Testis (tissue), 2 donors: ENCODE measurements at regions not wholly inside any gene's neighbourhood (a gene's known extent, or its start where the extent isn't known, plus 50 kb on each side); places are given as distances from the start of the nearest gene placed in this dataset.

Experiments
- DNase-seq: peaks from one replicate; pipeline ENCODE4 v3.0.0-alpha.2; 2019
- H3K27ac ChIP-seq, 2 donors: fragments of 200-600 bp; sonication (generic); one replicate each; pipeline ENCODE4 v1.5.1; 2019
- H3K27me3 ChIP-seq: fragments of 200-600 bp; sonication (generic); one replicate; pipeline ENCODE4 v1.5.1; 2019
- H3K36me3 ChIP-seq: fragments of 200-600 bp; sonication (generic); one replicate; pipeline ENCODE4 v1.5.1; 2017; ENCODE audit warnings: low read depth; ENCODE audit errors: missing control alignments
- H3K4me1 ChIP-seq: fragments of 200-600 bp; sonication (generic); one replicate; pipeline ENCODE4 v1.5.1; 2019
- H3K4me3 ChIP-seq, 2 donors: fragments of 200-600 bp; sonication (generic); one replicate each; pipeline ENCODE4 v1.5.1; 2017 to 2019
- H3K9me3 ChIP-seq: fragments of 200-600 bp; sonication (generic); one replicate; pipeline ENCODE4 v1.5.1; 2017
- POLR2A ChIP-seq: fragments of 450-650 bp; IDR thresholded peaks from one replicate; pipeline ENCODE4 v1.6.1; 2017; ENCODE audit warnings: antibody characterized with exemption, mild to moderate bottlenecking, moderate library complexity
- WGBS, 2 donors: methylation state at CpG; one replicate each; pipeline ENCODE4 v1.1.5; 2018; 5-methylcytosine and 5-hydroxymethylcytosine counted together
- intact Hi-C: fragments of 100-400 bp; cut with DNase I; formaldehyde crosslinking; loops from one replicate; pipeline ENCODE4 v1.15.1; 2023; ENCODE audit warnings: low total_unique reads
- TF ChIP-seq, protein P1 (sequence below), 3 experiments: fragments of 450-650 bp in 2 of 3; fragments of 200-600 bp in 1 of 3; sonication (generic) in 1 of 3; IDR thresholded peaks; one replicate each; pipeline ENCODE4 v1.5.1; 2016 to 2019; ENCODE audit warnings: antibody characterized with exemption in 3 of 3, mild to moderate bottlenecking in 2 of 3, moderate library complexity in 1 of 3

DNA sequence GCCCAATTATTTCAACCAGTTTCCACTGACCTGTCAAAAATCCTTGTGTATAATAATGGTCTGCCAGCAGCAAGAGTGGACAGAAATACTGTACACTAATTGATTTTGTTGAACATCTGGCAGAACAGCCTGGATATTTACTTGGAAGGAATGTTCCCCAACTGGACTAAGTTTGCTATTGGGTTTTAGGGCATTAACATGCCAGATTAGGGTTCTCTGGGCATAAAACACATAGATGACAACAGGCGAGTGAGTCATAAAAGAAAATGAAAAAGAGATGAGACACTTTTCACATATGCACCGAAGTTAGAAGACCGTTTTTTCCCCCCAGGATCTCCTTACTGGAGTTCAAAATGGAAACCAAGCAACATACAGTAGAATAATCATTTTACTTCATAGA is 236.3 kb upstream of the NAV3 start:
- intact Hi-C loops = no loop called here
- TF ChIP-seq, protein P1, sequence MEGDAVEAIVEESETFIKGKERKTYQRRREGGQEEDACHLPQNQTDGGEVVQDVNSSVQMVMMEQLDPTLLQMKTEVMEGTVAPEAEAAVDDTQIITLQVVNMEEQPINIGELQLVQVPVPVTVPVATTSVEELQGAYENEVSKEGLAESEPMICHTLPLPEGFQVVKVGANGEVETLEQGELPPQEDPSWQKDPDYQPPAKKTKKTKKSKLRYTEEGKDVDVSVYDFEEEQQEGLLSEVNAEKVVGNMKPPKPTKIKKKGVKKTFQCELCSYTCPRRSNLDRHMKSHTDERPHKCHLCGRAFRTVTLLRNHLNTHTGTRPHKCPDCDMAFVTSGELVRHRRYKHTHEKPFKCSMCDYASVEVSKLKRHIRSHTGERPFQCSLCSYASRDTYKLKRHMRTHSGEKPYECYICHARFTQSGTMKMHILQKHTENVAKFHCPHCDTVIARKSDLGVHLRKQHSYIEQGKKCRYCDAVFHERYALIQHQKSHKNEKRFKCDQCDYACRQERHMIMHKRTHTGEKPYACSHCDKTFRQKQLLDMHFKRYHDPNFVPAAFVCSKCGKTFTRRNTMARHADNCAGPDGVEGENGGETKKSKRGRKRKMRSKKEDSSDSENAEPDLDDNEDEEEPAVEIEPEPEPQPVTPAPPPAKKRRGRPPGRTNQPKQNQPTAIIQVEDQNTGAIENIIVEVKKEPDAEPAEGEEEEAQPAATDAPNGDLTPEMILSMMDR (IDR thresholded peaks at IDR 0.05) = no peak
- no peak for TF ChIP-seq POLR2A
- Histone ChIP-seq H3K9me3 (no peaks in the 10 kb centered on the region), H3K4me3 (no peak overlapping the region), H3K27ac (no peak overlapping the region), H3K36me3 (no peaks in the 10 kb centered on the region), H3K27me3 (no peaks in the 10 kb centered on the region), H3K4me1 (no peaks in the 10 kb centered on the region)
- 88 to 92% methylated on average over 3 of the region's 3 CpGs for WGBS, 2 donors
- DNase-seq = no peak

DNA sequence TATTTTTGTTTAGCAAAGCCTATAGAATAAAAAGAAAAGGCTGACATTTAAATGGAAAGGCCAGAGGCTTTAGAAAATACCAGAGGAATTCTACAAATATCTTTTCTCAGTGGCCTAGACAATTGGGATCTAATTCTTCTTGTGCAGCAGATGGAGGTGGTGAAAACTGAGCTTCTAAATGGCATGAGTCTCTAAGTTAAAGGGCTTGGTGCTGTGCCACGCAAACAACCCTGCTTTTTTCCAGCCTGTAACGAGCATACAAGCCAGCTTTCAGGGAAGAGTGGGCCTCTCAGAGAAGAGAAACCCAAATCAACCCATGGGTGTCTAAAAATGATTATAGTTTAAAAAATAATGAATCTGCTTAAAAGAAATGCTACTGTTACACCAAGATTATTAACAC is 237.9 kb upstream of the NAV3 start:
- Histone ChIP-seq H3K4me3 (no peak overlapping the region), H3K27ac (no peak overlapping the region), H3K36me3 (no peaks in the 10 kb centered on the region), H3K27me3 (no peaks in the 10 kb centered on the region), H3K9me3 (no peaks in the 10 kb centered on the region), H3K4me1 (no peaks in the 10 kb centered on the region)
- intact Hi-C loops = no loop called here
- DNase-seq = no peak
- WGBS, 2 donors = 59 to 87% methylated on average over 2 of the region's 2 CpGs
- TF ChIP-seq POLR2A = no peak
- TF ChIP-seq, protein P1 (IDR thresholded peaks at IDR 0.05) = no peak

DNA sequence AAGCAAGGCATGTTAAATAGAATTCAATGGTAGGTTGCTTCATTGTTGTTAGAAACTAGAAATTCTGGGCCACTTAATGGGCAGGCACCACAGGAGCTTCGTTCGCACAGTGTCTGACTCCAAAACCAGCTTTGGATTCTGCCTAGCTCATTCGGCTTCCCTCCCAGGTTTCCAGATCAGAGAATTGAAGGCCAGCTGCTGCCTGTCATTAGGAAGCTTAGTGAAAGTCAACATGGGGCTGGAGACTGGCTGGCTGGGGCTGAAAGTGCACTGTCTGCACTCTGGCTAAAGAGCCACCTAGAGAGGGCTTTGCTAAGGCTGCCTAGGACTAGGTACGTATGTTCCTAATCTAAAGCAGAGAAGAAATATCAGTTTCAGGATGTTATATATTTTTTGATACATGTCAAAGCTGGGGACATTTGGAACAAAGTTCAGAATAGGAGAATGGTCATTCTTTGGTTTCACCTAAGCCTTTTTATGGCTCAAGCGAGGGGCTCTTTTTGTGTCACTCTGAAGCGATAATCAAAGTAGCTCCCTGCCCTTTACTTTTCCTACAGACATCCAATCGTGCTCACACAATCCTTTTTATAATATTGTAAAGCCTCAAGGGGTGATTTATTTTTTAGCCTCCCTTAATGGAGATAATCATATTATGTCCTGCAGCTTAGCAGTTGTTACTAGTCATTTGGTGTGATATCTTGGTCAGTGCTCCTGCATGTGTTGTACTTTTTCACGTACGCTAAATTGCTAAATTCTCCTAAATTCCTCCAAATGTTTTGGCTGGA is 238.5 kb upstream of the NAV3 start:
- Histone ChIP-seq H3K27me3 (no peaks in the 10 kb centered on the region), H3K4me1 (no peaks in the 10 kb centered on the region), H3K9me3 (no peaks in the 10 kb centered on the region), H3K4me3 (no peak overlapping the region), H3K27ac (no peak overlapping the region), H3K36me3 (no peaks in the 10 kb centered on the region)
- TF ChIP-seq, protein P1 (IDR thresholded peaks at IDR 0.05) = no peak
- TF ChIP-seq POLR2A = no peak
- intact Hi-C loops = no loop called here
- WGBS, 2 donors = 86 to 89% methylated on average over 9 of the region's 9 CpGs
- DNase-seq = no peak

DNA sequence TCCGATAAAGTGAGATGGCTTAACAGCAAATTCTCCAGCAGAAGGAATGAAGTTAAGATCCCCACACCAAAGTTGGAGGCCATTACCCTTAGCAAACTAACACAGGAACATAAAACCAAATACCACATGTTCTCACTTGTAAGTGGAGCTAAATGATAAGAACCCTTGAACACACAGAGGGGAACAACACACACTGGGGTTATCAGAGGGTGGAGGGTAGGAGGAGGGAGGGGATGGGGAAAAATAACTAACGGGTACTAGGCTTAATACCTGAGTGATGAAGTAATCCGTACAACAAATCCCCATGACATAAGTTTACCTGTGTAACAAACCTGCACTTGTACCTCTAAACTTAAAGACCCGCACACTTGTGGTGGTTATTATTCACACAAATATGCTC is 240.4 kb upstream of the NAV3 start:
- Histone ChIP-seq H3K27me3 (no peaks in the 10 kb centered on the region), H3K4me3 (no peak overlapping the region), H3K4me1 (no peaks in the 10 kb centered on the region), H3K27ac (no peak overlapping the region), H3K9me3 (no peaks in the 10 kb centered on the region), H3K36me3 (no peaks in the 10 kb centered on the region)
- DNase-seq = no peak
- WGBS, 2 donors = 87 to 89% methylated on average over 4 of the region's 4 CpGs
- intact Hi-C loops = no loop called here
- TF ChIP-seq, protein P1 (IDR thresholded peaks at IDR 0.05) = no peak
- no peak for TF ChIP-seq POLR2A

DNA sequence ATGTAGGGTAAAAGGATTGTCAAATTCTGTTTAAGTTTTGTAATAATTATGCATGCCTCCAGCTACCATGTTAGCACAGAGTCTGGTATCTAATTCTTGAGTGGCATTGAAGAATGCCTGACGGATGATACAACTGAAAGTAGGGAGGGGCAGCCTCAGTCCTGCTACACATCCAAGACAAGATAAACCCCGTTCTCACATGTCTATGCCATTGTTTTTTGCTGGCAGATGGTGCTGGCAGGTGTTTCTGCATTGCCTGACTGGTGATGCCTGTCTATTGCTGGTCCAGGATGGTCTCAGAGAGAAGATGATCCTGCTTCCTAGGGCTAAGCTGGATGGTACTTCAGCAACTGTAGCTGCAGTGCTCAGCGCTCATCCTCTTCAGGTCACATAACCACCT is 245.8 kb upstream of the NAV3 start:
- Histone ChIP-seq H3K4me3 (no peak overlapping the region), H3K36me3 (no peaks in the 10 kb centered on the region), H3K4me1 (no peaks in the 10 kb centered on the region), H3K27me3 (no peaks in the 10 kb centered on the region), H3K27ac (no peak overlapping the region), H3K9me3 (no peaks in the 10 kb centered on the region)
- TF ChIP-seq POLR2A = no peak
- TF ChIP-seq, protein P1 (IDR thresholded peaks at IDR 0.05) = no peak
- intact Hi-C loops = no loop called here
- DNase-seq = no peak
- WGBS, 2 donors = 78 to 80% methylated on average over 3 of the region's 3 CpGs
